ENCODE measurements at regions not wholly inside any gene's neighbourhood (a gene's known extent, or its start where the extent isn't known, plus 50 kb on each side); places are given as distances from the start of the nearest gene placed in this dataset.

GRCh38 chr7:3165681-3166580, 122.3 kb upstream of the CARD11 start:
- H3K27me3 ChIP-seq: no peaks in the 10 kb centered on the region
- H3K4me3 ChIP-seq: no peak overlapping the region
- no peaks in the 10 kb centered on the region for H3K4me1 ChIP-seq (replicated peaks in 1 of 2)
- intact Hi-C loops (cut with DNase I): no loop called here
- 72 to 90% (median 86%) methylated on average over 20 to 21 of the region's 21 CpGs for WGBS, 4 donors
- no peak overlapping the region for H3K27ac ChIP-seq
- no peak for DNase-seq
- no peaks in the 10 kb centered on the region for H3K9me3 ChIP-seq (replicated peaks in 1 of 3)
- H3K36me3 ChIP-seq (replicated peaks in 1 of 2): no peaks in the 10 kb centered on the region
- TF ChIP-seq CTCF (IDR thresholded peaks at IDR 0.05): no peak
- no peak for TF ChIP-seq POLR2A (IDR thresholded peaks at IDR 0.05)

DNA sequence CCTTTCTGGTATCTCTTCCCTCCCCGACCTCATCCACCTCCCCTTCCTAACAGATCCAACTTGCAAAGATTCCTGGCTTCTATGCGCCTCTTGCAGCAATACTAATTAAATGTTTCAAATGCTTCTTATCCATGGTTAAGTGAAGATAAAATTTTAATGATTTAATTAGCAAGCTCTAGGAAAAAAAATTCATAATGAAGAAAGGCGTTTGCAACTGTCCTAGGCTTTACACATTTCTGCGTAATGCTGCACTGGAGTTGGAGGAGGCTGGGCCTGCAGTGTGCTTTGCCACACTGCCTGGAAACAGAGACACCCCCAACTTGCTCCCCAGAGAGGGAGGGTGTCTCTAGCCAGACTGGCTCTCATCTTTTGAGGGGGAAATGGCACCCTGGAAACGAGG, 123.9 kb upstream of the CARD11 start:
- WGBS, 4 donors: 69 to 73% (median 71%) methylated on average over 5 of the region's 5 CpGs
- H3K4me3 ChIP-seq: no peak overlapping the region
- intact Hi-C loops (cut with DNase I): no loop called here

GRCh38 chr7:3168370-3168769, 124.7 kb upstream of the CARD11 start:
- no peak overlapping the region for H3K27ac ChIP-seq
- no peak overlapping the region for H3K4me3 ChIP-seq
- H3K27me3 ChIP-seq: no peaks in the 10 kb centered on the region
- intact Hi-C loops (cut with DNase I): no loop called here
- H3K36me3 ChIP-seq (replicated peaks in 1 of 2): no peaks in the 10 kb centered on the region
- DNase-seq: no peak
- no peaks in the 10 kb centered on the region for H3K4me1 ChIP-seq (replicated peaks in 1 of 2)
- no peaks in the 10 kb centered on the region for H3K9me3 ChIP-seq (replicated peaks in 1 of 3)
- 77 to 84% (median 80%) methylated on average over 10 to 12 of the region's 12 CpGs for WGBS, 4 donors
- no peak for TF ChIP-seq POLR2A (IDR thresholded peaks at IDR 0.05)
- TF ChIP-seq CTCF (IDR thresholded peaks at IDR 0.05): no peak

More for the DNA sequence above, 123.9 kb upstream of the CARD11 start:
- no peaks in the 10 kb centered on the region for H3K9me3 ChIP-seq (replicated peaks in 1 of 3)
- TF ChIP-seq CTCF (IDR thresholded peaks at IDR 0.05) (no peak), POLR2A (IDR thresholded peaks at IDR 0.05) (no peak)
- no peaks in the 10 kb centered on the region for H3K4me1 ChIP-seq (replicated peaks in 1 of 2)
- H3K36me3 ChIP-seq (replicated peaks in 1 of 2): no peaks in the 10 kb centered on the region
- H3K27me3 ChIP-seq: no peaks in the 10 kb centered on the region
- no peak overlapping the region for H3K27ac ChIP-seq
- DNase-seq: no peak

DNA sequence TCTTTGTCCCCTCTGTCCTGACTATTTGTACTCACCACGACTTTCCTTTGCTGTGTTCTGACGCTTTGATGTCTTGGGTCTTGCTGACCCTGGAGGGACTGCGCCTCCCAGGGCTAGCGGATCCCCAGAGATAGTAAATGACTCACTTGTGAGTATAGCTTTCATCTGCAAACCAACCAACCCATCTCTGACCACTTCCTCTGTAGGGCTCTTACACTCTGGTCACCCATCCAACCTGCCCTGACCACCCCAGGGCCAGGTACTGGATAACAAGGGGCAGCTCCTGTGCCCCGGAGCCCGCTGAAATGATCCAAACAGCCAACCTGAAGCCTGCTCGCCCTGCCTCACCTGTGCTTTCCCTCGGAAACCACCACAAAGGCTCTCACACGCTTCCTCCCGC, 125.2 kb upstream of the CARD11 start:
- TF ChIP-seq POLR2A (IDR thresholded peaks at IDR 0.05): no peak
- no peak for TF ChIP-seq CTCF (IDR thresholded peaks at IDR 0.05)
- 66 to 87% (median 72%) methylated on average over 10 of the region's 10 CpGs for WGBS, 4 donors
- Histone ChIP-seq H3K27me3 (no peaks in the 10 kb centered on the region), H3K27ac (no peak overlapping the region), H3K36me3 (replicated peaks in 1 of 2) (no peaks in the 10 kb centered on the region), H3K9me3 (replicated peaks in 1 of 3) (no peaks in the 10 kb centered on the region), H3K4me3 (no peak overlapping the region), H3K4me1 (replicated peaks in 1 of 2) (no peaks in the 10 kb centered on the region)
- DNase-seq: no peak
- intact Hi-C loops (cut with DNase I): no loop called here
